Subcutaneous abdominal adipose tissue (tissue), 5 donors: ENCODE measurements at regions not wholly inside any gene's neighbourhood (a gene's known extent, or its start where the extent isn't known, plus 50 kb on each side); places are given as distances from the start of the nearest gene placed in this dataset.

Experiments
- H3K27ac ChIP-seq: one replicate; pipeline ENCODE4 v1.7.0; 2013; ENCODE audit warnings: low read depth, mild to moderate bottlenecking, inconsistent platforms, low read length, moderate library complexity
- H3K27me3 ChIP-seq, 5 donors: one replicate each; pipeline ENCODE4 v1.7.0; 2013; ENCODE audit warnings: low read length in 5 of 5, inconsistent platforms in 1 of 5; ENCODE audit not compliant: control insufficient read depth in 5 of 5, insufficient read depth in 4 of 5
- H3K36me3 ChIP-seq, 5 donors: one replicate each; pipeline ENCODE4 v1.7.0; 2013; ENCODE audit warnings: low read length in 5 of 5; ENCODE audit not compliant: control insufficient read depth in 5 of 5, insufficient read depth in 5 of 5
- H3K4me1 ChIP-seq, 5 donors: one replicate each; pipeline ENCODE4 v1.7.0; 2013; ENCODE audit warnings: low read length in 5 of 5, mild to moderate bottlenecking in 3 of 5, moderate library complexity in 1 of 5; ENCODE audit not compliant: control insufficient read depth in 5 of 5, insufficient read depth in 5 of 5
- H3K4me3 ChIP-seq, 5 donors: one replicate each; pipeline ENCODE4 v1.7.0; 2013; ENCODE audit warnings: low read length in 5 of 5, low read depth in 1 of 5
- H3K9ac ChIP-seq, 5 donors: one replicate each; pipeline ENCODE4 v1.7.0; 2013; ENCODE audit warnings: low read length in 5 of 5, mild to moderate bottlenecking in 4 of 5, moderate library complexity in 3 of 5
- H3K9me3 ChIP-seq, 5 donors: one replicate each; pipeline ENCODE4 v1.7.0; 2013; ENCODE audit warnings: low read length in 5 of 5; ENCODE audit not compliant: control insufficient read depth in 5 of 5
- donor health status: healthy.
- donor health status: healthy.
- donor health status: healthy.
- donor health status: healthy.
- donor health status: healthy.

- peaks cover 0 to 4% (median 0%) of the 10 kb centered on the region in 5 donors for H3K9me3 ChIP-seq
- no peaks in the 10 kb centered on the region for H3K4me1 ChIP-seq
- no peak overlapping the region for H3K27ac ChIP-seq
- no peaks in the 10 kb centered on the region for H3K36me3 ChIP-seq
- H3K4me3 ChIP-seq = no peak overlapping the region
- H3K9ac ChIP-seq = no peak overlapping the region
- H3K27me3 ChIP-seq = no peaks in the 10 kb centered on the region
These were observed 705.7 kb upstream of the RGS18 start for GRCh38 chr1:191452586-191452985.

DNA sequence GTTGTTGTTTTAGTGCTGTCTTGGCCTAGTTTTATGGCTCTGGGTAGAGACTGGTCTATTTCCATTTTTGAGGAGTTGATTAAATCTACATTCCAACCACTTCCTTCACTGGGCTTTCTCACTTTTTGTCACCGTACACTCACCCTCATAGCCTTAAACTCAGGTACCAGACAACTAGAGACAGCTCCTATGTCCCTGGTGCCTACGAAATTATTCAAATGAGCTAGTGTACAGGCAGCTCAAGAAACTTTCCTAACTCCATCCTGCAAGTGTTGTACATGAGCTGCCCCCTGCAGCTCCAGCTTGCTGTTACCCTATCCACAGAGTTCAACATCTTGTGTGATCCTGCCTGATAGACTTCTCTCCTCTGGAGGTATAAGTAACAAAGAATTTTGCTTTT, 704.8 kb upstream of the RGS18 start:
- no peak overlapping the region for H3K9ac ChIP-seq

GRCh38 chr1:191457889-191458288, 700.4 kb upstream of the RGS18 start:
- H3K36me3 ChIP-seq = no peaks in the 10 kb centered on the region

More for the DNA sequence above, 704.8 kb upstream of the RGS18 start:
- H3K4me3 ChIP-seq = no peak overlapping the region
- no peaks in the 10 kb centered on the region for H3K27me3 ChIP-seq
- H3K27ac ChIP-seq = no peak overlapping the region
- H3K4me1 ChIP-seq = no peaks in the 10 kb centered on the region
- peaks cover 0 to 2% (median 0%) of the 10 kb centered on the region in 5 donors for H3K9me3 ChIP-seq
- no peaks in the 10 kb centered on the region for H3K36me3 ChIP-seq

GRCh38 chr1:191460234-191460633, 698.0 kb upstream of the RGS18 start:
- no peak overlapping the region for H3K27ac ChIP-seq
- H3K4me1 ChIP-seq = no peaks in the 10 kb centered on the region
- H3K9ac ChIP-seq = no peak overlapping the region
- H3K4me3 ChIP-seq = no peak overlapping the region
- H3K36me3 ChIP-seq = no peaks in the 10 kb centered on the region
- no peaks in the 10 kb centered on the region for H3K9me3 ChIP-seq
- H3K27me3 ChIP-seq = no peaks in the 10 kb centered on the region

More at GRCh38 chr1:191457889-191458288, 700.4 kb upstream of the RGS18 start:
- Histone ChIP-seq H3K9me3 (no peaks in the 10 kb centered on the region), H3K4me3 (no peak overlapping the region), H3K27me3 (no peaks in the 10 kb centered on the region), H3K9ac (no peak overlapping the region), H3K4me1 (no peaks in the 10 kb centered on the region), H3K27ac (no peak overlapping the region)

GRCh38 chr1:191483988-191484387, 674.3 kb upstream of the RGS18 start:
- no peaks in the 10 kb centered on the region for H3K27me3 ChIP-seq
- no peaks in the 10 kb centered on the region for H3K4me1 ChIP-seq
- no peaks in the 10 kb centered on the region for H3K36me3 ChIP-seq
- no peak overlapping the region for H3K9ac ChIP-seq
- H3K27ac ChIP-seq = no peak overlapping the region
- H3K4me3 ChIP-seq = no peak overlapping the region
- peaks cover 3 to 13% (median 7%) of the 10 kb centered on the region in 5 donors for H3K9me3 ChIP-seq

GRCh38 chr1:191490303-191490702, 668.0 kb upstream of the RGS18 start:
- Histone ChIP-seq H3K9ac (no peak overlapping the region), H3K27me3 (no peaks in the 10 kb centered on the region), H3K27ac (no peak overlapping the region), H3K36me3 (no peaks in the 10 kb centered on the region), H3K4me1 (no peaks in the 10 kb centered on the region), H3K9me3 (peaks cover 3 to 13% (median 7%) of the 10 kb centered on the region in 5 donors), H3K4me3 (no peak overlapping the region)

- no peaks in the 10 kb centered on the region for H3K9me3 ChIP-seq
- H3K27me3 ChIP-seq = no peaks in the 10 kb centered on the region
- no peak overlapping the region for H3K9ac ChIP-seq
- H3K27ac ChIP-seq = no peak overlapping the region
- H3K4me3 ChIP-seq = no peak overlapping the region
- no peaks in the 10 kb centered on the region for H3K4me1 ChIP-seq
- H3K36me3 ChIP-seq = no peaks in the 10 kb centered on the region
These were observed 663.2 kb upstream of the RGS18 start for GRCh38 chr1:191495040-191495439.

DNA sequence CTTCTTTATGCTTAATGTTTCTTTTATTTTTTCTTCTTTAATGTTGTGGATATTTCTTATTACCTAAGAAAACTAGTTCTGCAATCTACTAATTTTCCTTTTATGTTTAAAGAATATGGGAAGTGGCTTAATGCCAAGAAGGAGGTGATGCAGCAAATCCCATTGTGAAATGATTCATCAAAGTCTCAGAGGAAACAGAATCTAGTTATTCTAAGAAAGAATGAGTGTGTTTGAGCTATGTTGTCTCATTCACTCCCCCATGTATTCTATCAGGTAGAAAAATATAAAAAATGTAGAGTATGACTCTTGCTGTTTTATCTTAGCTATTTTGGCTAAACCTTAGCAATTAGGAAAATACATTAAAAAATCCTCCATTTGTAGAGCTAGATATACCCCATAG, 659.9 kb upstream of the RGS18 start:
- Histone ChIP-seq H3K9me3 (no peaks in the 10 kb centered on the region), H3K27me3 (no peaks in the 10 kb centered on the region), H3K27ac (no peak overlapping the region), H3K4me1 (no peaks in the 10 kb centered on the region), H3K36me3 (no peaks in the 10 kb centered on the region), H3K4me3 (no peak overlapping the region), H3K9ac (no peak overlapping the region)

- Histone ChIP-seq H3K4me3 (no peak overlapping the region), H3K27ac (no peak overlapping the region), H3K9ac (no peak overlapping the region), H3K4me1 (no peaks in the 10 kb centered on the region), H3K9me3 (no peaks in the 10 kb centered on the region), H3K36me3 (no peaks in the 10 kb centered on the region), H3K27me3 (no peaks in the 10 kb centered on the region)
These were observed 659.4 kb upstream of the RGS18 start for GRCh38 chr1:191498825-191499224.

- Histone ChIP-seq H3K9ac (no peak overlapping the region), H3K27me3 (no peaks in the 10 kb centered on the region), H3K9me3 (no peaks in the 10 kb centered on the region), H3K4me1 (no peaks in the 10 kb centered on the region), H3K4me3 (no peak overlapping the region), H3K36me3 (no peaks in the 10 kb centered on the region), H3K27ac (no peak overlapping the region)
These were observed 653.3 kb upstream of the RGS18 start for GRCh38 chr1:191504999-191505398.

- H3K9ac ChIP-seq = no peak overlapping the region
- H3K4me3 ChIP-seq = no peak overlapping the region
- H3K27me3 ChIP-seq = no peaks in the 10 kb centered on the region
- H3K36me3 ChIP-seq = no peaks in the 10 kb centered on the region
- no peaks in the 10 kb centered on the region for H3K4me1 ChIP-seq
- no peak overlapping the region for H3K27ac ChIP-seq
- no peaks in the 10 kb centered on the region for H3K9me3 ChIP-seq
These were observed 650.0 kb upstream of the RGS18 start for GRCh38 chr1:191508239-191508638.
